Left ventricle myocardium inferior (tissue), 1 donor: ENCODE measurements at regions not wholly inside any gene's neighbourhood (a gene's known extent, or its start where the extent isn't known, plus 50 kb on each side); places are given as distances from the start of the nearest gene placed in this dataset.
"Not testable (repeated sequence)": the region's sequence is repeated elsewhere in the genome, so short reads cannot be mapped to it uniquely, and the experiment has no call there.

Experiments used
- DNase-seq: peaks from one replicate; pipeline ENCODE4 v3.0.0-alpha.2; 2020
- H3K27ac ChIP-seq: fragments of 200-600 bp; replicated peaks from 2 replicates; pipeline ENCODE4 v1.8.0; 2021
- H3K27me3 ChIP-seq: fragments of 200-600 bp; 2 replicates; pipeline ENCODE4 v1.8.0; 2021; ENCODE audit warnings: low read depth
- H3K36me3 ChIP-seq: fragments of 200-600 bp; 2 replicates; pipeline ENCODE4 v1.8.0; 2021
- H3K4me1 ChIP-seq: fragments of 200-600 bp; 2 replicates; pipeline ENCODE4 v1.8.0; 2021
- H3K4me3 ChIP-seq: fragments of 200-600 bp; 2 replicates; pipeline ENCODE4 v1.8.0; 2021; ENCODE audit warnings: mild to moderate bottlenecking, moderate library complexity
- H3K9me3 ChIP-seq: fragments of 200-600 bp; replicated peaks from 2 replicates; pipeline ENCODE4 v1.8.0; 2021
- CTCF ChIP-seq: fragments of 200-600 bp; IDR thresholded peaks from 2 replicates; pipeline ENCODE4 v1.8.0; 2021; ENCODE audit warnings: antibody characterized with exemption, mild to moderate bottlenecking, borderline replicate concordance
- intact Hi-C: fragments of 100-400 bp; cut with micrococcal nuclease; formaldehyde crosslinking; loops from one replicate; pipeline ENCODE4 v1.11.0; 2022
- donor health status: DM: no; HTN: yes; CAD: no; lungs with severe emphysema.

DNA sequence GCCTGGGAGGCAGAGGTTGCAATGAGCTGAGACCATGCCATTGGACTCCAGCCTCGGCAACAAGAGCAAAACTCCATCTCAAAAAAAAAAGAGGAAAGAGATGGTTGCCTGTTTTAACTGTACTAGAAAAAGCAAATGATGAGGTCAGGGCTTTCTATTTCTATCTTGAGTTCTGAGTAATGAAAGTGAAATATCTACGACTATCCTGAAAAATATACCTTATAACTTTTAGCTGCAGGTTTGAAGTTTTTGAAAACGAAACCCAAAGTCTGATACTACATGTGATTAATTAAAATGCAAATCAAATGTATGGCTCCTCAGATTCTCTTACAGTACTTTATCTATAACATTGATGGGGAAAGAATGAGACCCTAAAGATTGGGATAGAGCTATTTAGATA is 636.2 kb upstream of the LRRN3 start:
- Histone ChIP-seq H3K27ac (no peak overlapping the region), H3K27me3 (no peaks in the 10 kb centered on the region), H3K4me1 (no peaks in the 10 kb centered on the region), H3K4me3 (no peak overlapping the region), H3K9me3 (no peaks in the 10 kb centered on the region), H3K36me3 (no peaks in the 10 kb centered on the region)
- intact Hi-C loops, result no loop called here
- no peak for DNase-seq
- no peak for TF ChIP-seq CTCF

DNA sequence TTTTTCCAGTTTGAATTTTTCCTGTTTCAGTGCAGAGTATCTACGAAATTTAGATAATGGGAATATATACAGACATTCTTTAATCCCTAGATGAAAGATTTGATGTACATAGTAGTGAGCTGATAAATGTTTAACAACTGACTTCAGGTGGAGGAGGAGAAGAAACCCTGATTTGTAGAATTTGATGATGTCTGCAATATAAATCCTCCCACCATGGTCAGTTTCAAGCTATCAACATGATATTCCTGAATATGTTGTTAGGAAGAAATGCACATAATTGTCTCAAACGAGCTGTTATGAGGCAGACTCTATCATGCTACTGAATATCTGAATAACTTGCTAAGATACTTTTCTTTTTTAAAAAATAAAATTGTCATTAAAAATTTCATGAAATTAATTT is 629.3 kb upstream of the LRRN3 start:
- Histone ChIP-seq H3K27me3 (no peaks in the 10 kb centered on the region), H3K27ac (no peak overlapping the region), H3K9me3 (no peaks in the 10 kb centered on the region), H3K4me1 (no peaks in the 10 kb centered on the region), H3K4me3 (no peak overlapping the region), H3K36me3 (no peaks in the 10 kb centered on the region)
- no peak for TF ChIP-seq CTCF
- intact Hi-C loops, result no loop called here
- DNase-seq, result no peak

GRCh38 chr7:110470420-110470819 is 620.5 kb upstream of the LRRN3 start:
- Histone ChIP-seq H3K27ac (no peak overlapping the region), H3K36me3 (no peaks in the 10 kb centered on the region), H3K4me1 (no peaks in the 10 kb centered on the region), H3K9me3 (no peaks in the 10 kb centered on the region), H3K27me3 (no peaks in the 10 kb centered on the region), H3K4me3 (no peak overlapping the region)
- intact Hi-C loops, result no loop called here
- no peak for DNase-seq
- no peak for TF ChIP-seq CTCF

DNA sequence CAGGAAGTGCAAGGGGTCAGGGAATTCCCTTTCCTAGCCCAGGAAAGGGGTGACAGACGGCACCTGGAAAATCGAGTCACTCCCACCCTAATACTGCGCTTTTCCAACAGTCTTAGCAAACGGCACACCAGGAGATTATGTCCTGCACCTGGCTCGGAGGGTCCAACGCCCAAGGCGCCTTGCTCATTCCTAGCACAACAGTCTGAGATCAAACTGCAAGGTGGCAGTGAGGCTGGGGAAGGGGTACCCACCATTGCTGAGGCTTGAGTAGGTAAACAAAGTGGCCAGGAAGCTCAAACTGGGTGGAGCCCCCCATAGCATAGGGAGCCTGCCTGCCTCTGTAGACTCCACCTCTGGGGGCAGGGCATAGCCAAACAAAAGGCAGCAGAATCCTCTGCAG is 618.5 kb upstream of the LRRN3 start:
- H3K9me3 ChIP-seq, H3K4me3 ChIP-seq, H3K36me3 ChIP-seq, H3K27ac ChIP-seq, intact Hi-C loops, H3K27me3 ChIP-seq, H3K4me1 ChIP-seq, DNase-seq: not testable (repeated sequence)

DNA sequence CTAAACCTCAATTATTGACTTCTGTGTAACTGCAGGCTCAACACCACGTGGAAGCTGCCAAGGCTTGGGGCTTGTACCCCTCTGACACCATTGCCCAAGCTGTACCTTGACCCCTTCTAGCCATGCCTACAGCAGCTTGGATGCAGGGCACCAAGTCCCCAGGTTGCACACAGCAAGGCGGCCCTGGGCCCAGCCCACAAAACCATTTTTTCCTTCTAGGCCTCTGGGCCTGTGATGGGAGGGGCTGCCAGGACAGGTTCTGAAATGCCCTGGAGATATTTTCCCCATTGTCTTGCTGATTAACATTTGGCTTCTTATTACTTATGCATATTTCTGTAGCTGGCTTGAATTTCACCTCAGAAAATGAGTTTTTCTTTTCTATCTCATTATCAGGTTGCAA is 610.0 kb upstream of the LRRN3 start:
- Histone ChIP-seq H3K36me3 (no peaks in the 10 kb centered on the region), H3K9me3 (peaks cover 42% of the 10 kb centered on the region), H3K27me3 (no peaks in the 10 kb centered on the region), H3K4me1 (no peaks in the 10 kb centered on the region), H3K27ac (no peak overlapping the region), H3K4me3 (no peak overlapping the region)
- intact Hi-C loops, result no loop called here
- DNase-seq, result no peak
- TF ChIP-seq CTCF, result no peak

- no peak for DNase-seq
- no peaks in the 10 kb centered on the region for H3K27me3 ChIP-seq
- peaks cover 33% of the 10 kb centered on the region for H3K9me3 ChIP-seq
- H3K27ac ChIP-seq, result no peak overlapping the region
- H3K4me3 ChIP-seq, result no peak overlapping the region
- H3K4me1 ChIP-seq, result no peaks in the 10 kb centered on the region
- intact Hi-C loops, result no loop called here
- TF ChIP-seq CTCF, result no peak
- no peaks in the 10 kb centered on the region for H3K36me3 ChIP-seq
Measured at GRCh38 chr7:110483553-110483952, 607.4 kb upstream of the LRRN3 start.
